CD4-positive, alpha-beta T cell treated with Interleukin-4 for 1 hour (primary cell): ENCODE measurements at regions not wholly inside any gene's neighbourhood (a gene's known extent, or its start where the extent isn't known, plus 50 kb on each side); places are given as distances from the start of the nearest gene placed in this dataset.
"Not testable (repeated sequence)": the region's sequence is repeated elsewhere in the genome, so short reads cannot be mapped to it uniquely, and the experiment has no call there.

Experiments used
- DNase-seq, 2 donors: peaks; one replicate each; pipeline ENCODE4 v3.0.0-alpha.2; 2020 to 2022

GRCh38 chr1:29583727-29584126 lies 347.4 kb downstream of the PTPRU start:
- DNase-seq, result no peak

GRCh38 chr1:29581256-29581655 lies 344.9 kb downstream of the PTPRU start:
- no peak for DNase-seq

GRCh38 chr1:29579821-29580425 lies 343.6 kb downstream of the PTPRU start:
- no peak for DNase-seq

- DNase-seq, result no peak
These were observed 341.2 kb downstream of the PTPRU start for GRCh38 chr1:29577512-29577911.

GRCh38 chr1:29576510-29576909 lies 340.2 kb downstream of the PTPRU start:
- DNase-seq, result no peak

- no peak for DNase-seq
These were observed 339.5 kb downstream of the PTPRU start for GRCh38 chr1:29575826-29576225.

GRCh38 chr1:29575277-29575676 lies 339.0 kb downstream of the PTPRU start:
- no peak for DNase-seq

GRCh38 chr1:29574871-29575270 lies 338.5 kb downstream of the PTPRU start:
- no peak for DNase-seq

GRCh38 chr1:29569971-29570634 lies 333.8 kb downstream of the PTPRU start:
- DNase-seq, result no peak

- no peak for DNase-seq
These were observed 330.9 kb downstream of the PTPRU start for GRCh38 chr1:29567257-29567656.

- no peak for DNase-seq
These were observed 329.2 kb downstream of the PTPRU start for GRCh38 chr1:29565490-29565889.

GRCh38 chr1:29563571-29563970 lies 327.2 kb downstream of the PTPRU start:
- DNase-seq, result no peak

- no peak for DNase-seq
These were observed 326.8 kb downstream of the PTPRU start for GRCh38 chr1:29563092-29563491.

GRCh38 chr1:29559056-29559455 lies 322.7 kb downstream of the PTPRU start:
- DNase-seq, result no peak

GRCh38 chr1:29557701-29558600 lies 321.6 kb downstream of the PTPRU start:
- no peak for DNase-seq

GRCh38 chr1:29557066-29557465 lies 320.7 kb downstream of the PTPRU start:
- no peak for DNase-seq

GRCh38 chr1:29556657-29557056 lies 320.3 kb downstream of the PTPRU start:
- no peak for DNase-seq

GRCh38 chr1:29555043-29555620 lies 318.8 kb downstream of the PTPRU start:
- DNase-seq, result no peak

- no peak for DNase-seq
These were observed 318.0 kb downstream of the PTPRU start for GRCh38 chr1:29554208-29554778.

- DNase-seq, result no peak
These were observed 315.0 kb downstream of the PTPRU start for GRCh38 chr1:29551123-29551936.

GRCh38 chr1:29550119-29550841 lies 314.0 kb downstream of the PTPRU start:
- DNase-seq, result no peak

GRCh38 chr1:29549728-29550118 lies 313.4 kb downstream of the PTPRU start:
- DNase-seq, result not testable (repeated sequence)
